ENCODE measurements at regions not wholly inside any gene's neighbourhood (a gene's known extent, or its start where the extent isn't known, plus 50 kb on each side); places are given as distances from the start of the nearest gene placed in this dataset.

DNA sequence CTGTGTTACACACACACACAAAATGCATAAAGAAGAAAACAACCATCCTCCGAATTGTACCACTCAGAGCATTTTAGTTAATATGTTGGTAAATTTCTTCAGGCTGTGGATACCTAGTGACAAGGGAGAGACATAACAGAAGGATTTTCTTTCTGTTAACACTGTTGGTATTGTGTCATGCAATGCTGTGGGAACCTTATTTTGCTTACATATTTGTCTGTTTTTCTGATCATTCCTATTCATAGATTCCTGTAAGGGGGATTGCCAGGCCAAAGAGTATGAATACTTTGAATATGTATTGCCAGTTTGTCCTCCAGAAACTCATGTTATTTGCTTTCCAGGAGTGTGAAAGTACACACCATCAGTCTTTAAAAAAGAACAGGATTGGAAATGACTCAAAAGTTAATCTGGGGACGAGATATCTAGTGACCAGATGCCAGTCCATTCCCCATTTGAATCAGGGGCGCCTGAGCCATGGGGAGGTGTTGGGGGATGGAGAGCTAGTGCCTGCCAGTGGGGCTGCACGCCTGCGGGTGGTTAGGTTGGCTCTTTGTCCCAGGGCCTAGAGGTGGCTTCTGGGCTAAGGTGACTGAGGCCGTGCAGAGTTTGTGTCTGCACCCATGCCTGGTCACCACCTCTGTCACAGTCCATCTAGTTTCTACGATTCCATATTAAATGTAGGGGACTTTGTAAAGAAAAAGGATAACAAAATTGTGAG is 142.0 kb downstream of the PTPN20 start:
- Histone ChIP-seq H3K9ac (ENCODE audit: low read length) (no peak overlapping the region), H3K4me2 (ENCODE audit: low read length) (no peak overlapping the region), H3K18ac (ENCODE audit: low read length) (no peak overlapping the region), H2AK5ac (ENCODE audit: low read length) (no peak overlapping the region), H4K91ac (ENCODE audit: low read depth, low read length) (no peak overlapping the region), H3K4me1 (ENCODE audit: control insufficient read depth in 1 of 2, insufficient read depth in 2 of 2, low read length in 2 of 2) (no peaks in the 10 kb centered on the region), H3K4me3 (ENCODE audit: low read depth, low read length) (no peak overlapping the region), H3K14ac (ENCODE audit: low read length) (no peak overlapping the region), H3K27ac (ENCODE audit: low read depth, low read length) (no peak overlapping the region), H3K23ac (ENCODE audit: low read length) (no peak overlapping the region), H2BK120ac (ENCODE audit: insufficient read depth, low read length, poor library complexity) (no peak overlapping the region), H3K4ac (ENCODE audit: low read depth, low read length) (no peak overlapping the region), H4K8ac (ENCODE audit: low read depth, low read length) (no peak overlapping the region), H3K36me3 (ENCODE audit: control insufficient read depth in 1 of 2, insufficient read depth in 2 of 2, low read length in 2 of 2) (no peaks in the 10 kb centered on the region), H2AFZ (ENCODE audit: insufficient read depth, low read length, poor library complexity) (no peak overlapping the region), H3K79me2 (ENCODE audit: control insufficient read depth, insufficient read depth, low read length, poor library complexity) (no peaks in the 10 kb centered on the region), H2BK12ac (ENCODE audit: low read length) (no peak overlapping the region), H4K12ac (ENCODE audit: low read depth, low read length) (no peak overlapping the region), H3K27me3 (ENCODE audit: insufficient read depth, low read length) (no peaks in the 10 kb centered on the region), H3K79me1 (ENCODE audit: low read length) (no peaks in the 10 kb centered on the region), H2BK5ac (ENCODE audit: low read depth, low read length, poor library complexity) (no peak overlapping the region), H3K9me3 (ENCODE audit: insufficient read depth, low read depth, low read length) (no peaks in the 10 kb centered on the region)
- DNase-seq: no peak
- no CpG with 5 or more reads among the region's 7 CpGs for WGBS (ENCODE audit: extremely low coverage, insufficient coverage, insufficient read length)

DNA sequence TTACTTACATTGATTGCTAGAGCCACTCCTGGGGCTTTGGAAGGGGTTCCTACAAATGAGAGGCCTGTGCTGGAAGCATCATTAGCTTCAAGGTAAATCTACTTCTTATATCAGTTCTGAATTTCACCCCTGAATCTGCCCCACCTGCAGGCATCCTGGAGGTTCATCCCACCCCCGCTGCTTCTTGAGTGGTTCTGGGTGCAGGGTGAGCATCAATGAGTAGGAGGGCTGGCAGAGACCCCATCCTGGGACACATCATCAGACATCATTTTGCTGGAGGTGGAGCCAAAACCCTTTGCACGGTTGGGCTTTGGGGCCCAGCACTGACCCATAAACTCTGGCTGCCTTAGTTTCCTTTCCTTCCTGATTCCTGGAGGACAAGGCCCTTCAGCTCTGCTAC is 143.7 kb downstream of the PTPN20 start:
- Histone ChIP-seq H2BK5ac (ENCODE audit: low read depth, low read length, poor library complexity) (no peak overlapping the region), H3K4me1 (ENCODE audit: control insufficient read depth in 1 of 2, insufficient read depth in 2 of 2, low read length in 2 of 2) (no peaks in the 10 kb centered on the region), H3K27me3 (ENCODE audit: insufficient read depth, low read length) (no peaks in the 10 kb centered on the region), H3K4me3 (ENCODE audit: low read depth, low read length) (no peak overlapping the region), H4K91ac (ENCODE audit: low read depth, low read length) (no peak overlapping the region), H3K4ac (ENCODE audit: low read depth, low read length) (no peak overlapping the region), H3K18ac (ENCODE audit: low read length) (no peak overlapping the region), H3K9ac (ENCODE audit: low read length) (no peak overlapping the region), H4K12ac (ENCODE audit: low read depth, low read length) (no peak overlapping the region), H2BK120ac (ENCODE audit: insufficient read depth, low read length, poor library complexity) (no peak overlapping the region), H3K4me2 (ENCODE audit: low read length) (no peak overlapping the region), H3K14ac (ENCODE audit: low read length) (no peak overlapping the region), H3K79me1 (ENCODE audit: low read length) (no peaks in the 10 kb centered on the region), H3K36me3 (ENCODE audit: control insufficient read depth in 1 of 2, insufficient read depth in 2 of 2, low read length in 2 of 2) (no peaks in the 10 kb centered on the region), H2AK5ac (ENCODE audit: low read length) (no peak overlapping the region), H3K9me3 (ENCODE audit: insufficient read depth, low read depth, low read length) (no peaks in the 10 kb centered on the region), H3K27ac (ENCODE audit: low read depth, low read length) (no peak overlapping the region), H3K79me2 (ENCODE audit: control insufficient read depth, insufficient read depth, low read length, poor library complexity) (no peaks in the 10 kb centered on the region), H4K8ac (ENCODE audit: low read depth, low read length) (no peak overlapping the region), H3K23ac (ENCODE audit: low read length) (no peak overlapping the region), H2AFZ (ENCODE audit: insufficient read depth, low read length, poor library complexity) (no peak overlapping the region), H2BK12ac (ENCODE audit: low read length) (no peak overlapping the region)
- no peak for DNase-seq
- WGBS (ENCODE audit: extremely low coverage, insufficient coverage, insufficient read length): no CpG with 5 or more reads among the region's 2 CpGs

DNA sequence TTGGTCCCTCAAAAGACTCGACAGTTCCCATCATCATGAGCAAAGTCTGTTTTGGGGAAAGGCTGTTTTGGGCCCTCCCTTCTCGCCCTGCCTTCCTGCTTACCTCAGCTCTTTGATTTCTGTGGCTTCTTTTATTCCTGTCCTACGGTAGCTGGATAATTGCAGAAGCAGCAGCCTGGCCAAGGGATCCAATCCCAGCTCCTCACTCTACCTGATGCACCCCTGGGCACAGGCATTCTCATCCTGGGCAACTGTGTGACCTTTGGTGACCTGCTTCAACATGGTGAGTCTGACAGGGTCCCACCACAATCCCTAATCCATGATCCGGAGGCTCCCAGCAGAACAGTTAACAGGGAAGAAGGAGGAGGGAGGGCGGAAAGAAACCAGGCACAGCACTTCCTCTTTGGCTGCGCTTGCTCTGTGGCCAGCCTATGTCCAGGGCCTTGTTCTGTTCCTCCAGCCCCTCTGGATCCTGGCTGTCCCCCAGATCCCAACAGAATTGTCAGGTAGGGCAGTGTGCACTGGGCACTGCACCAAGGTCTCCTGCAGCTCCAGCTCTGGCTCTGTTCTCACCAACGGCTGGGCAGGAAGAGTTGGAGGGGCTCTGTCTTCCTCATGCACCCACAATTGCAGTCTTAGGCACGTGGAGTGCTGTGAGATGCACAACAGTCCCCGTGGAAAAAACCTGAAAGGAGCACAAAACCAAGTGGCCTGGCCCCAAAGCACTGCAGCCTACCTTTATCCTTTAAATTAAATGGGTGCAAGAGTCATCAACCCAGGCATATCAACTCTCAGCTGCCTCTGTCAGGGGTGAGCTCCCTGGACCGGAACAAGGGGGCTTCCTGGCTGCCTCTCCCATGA is 144.4 kb downstream of the PTPN20 start:
- Histone ChIP-seq H3K36me3 (ENCODE audit: control insufficient read depth in 1 of 2, insufficient read depth in 2 of 2, low read length in 2 of 2) (no peaks in the 10 kb centered on the region), H4K12ac (ENCODE audit: low read depth, low read length) (no peak overlapping the region), H4K91ac (ENCODE audit: low read depth, low read length) (no peak overlapping the region), H2BK5ac (ENCODE audit: low read depth, low read length, poor library complexity) (no peak overlapping the region), H2AFZ (ENCODE audit: insufficient read depth, low read length, poor library complexity) (no peak overlapping the region), H2BK12ac (ENCODE audit: low read length) (no peak overlapping the region), H3K9me3 (ENCODE audit: insufficient read depth, low read depth, low read length) (no peaks in the 10 kb centered on the region), H3K27ac (ENCODE audit: low read depth, low read length) (no peak overlapping the region), H3K14ac (ENCODE audit: low read length) (no peak overlapping the region), H3K4me3 (ENCODE audit: low read depth, low read length) (no peak overlapping the region), H3K27me3 (ENCODE audit: insufficient read depth, low read length) (no peaks in the 10 kb centered on the region), H3K4me2 (ENCODE audit: low read length) (no peak overlapping the region), H2BK120ac (ENCODE audit: insufficient read depth, low read length, poor library complexity) (no peak overlapping the region), H3K9ac (ENCODE audit: low read length) (no peak overlapping the region), H4K8ac (ENCODE audit: low read depth, low read length) (no peak overlapping the region), H3K4ac (ENCODE audit: low read depth, low read length) (no peak overlapping the region), H3K23ac (ENCODE audit: low read length) (no peak overlapping the region), H3K4me1 (ENCODE audit: control insufficient read depth in 1 of 2, insufficient read depth in 2 of 2, low read length in 2 of 2) (no peaks in the 10 kb centered on the region), H2AK5ac (ENCODE audit: low read length) (no peak overlapping the region), H3K79me2 (ENCODE audit: control insufficient read depth, insufficient read depth, low read length, poor library complexity) (no peaks in the 10 kb centered on the region), H3K18ac (ENCODE audit: low read length) (no peak overlapping the region), H3K79me1 (ENCODE audit: low read length) (no peaks in the 10 kb centered on the region)
- WGBS (ENCODE audit: extremely low coverage, insufficient coverage, insufficient read length): no CpG with 5 or more reads among the region's 10 CpGs
- no peak for DNase-seq

DNA sequence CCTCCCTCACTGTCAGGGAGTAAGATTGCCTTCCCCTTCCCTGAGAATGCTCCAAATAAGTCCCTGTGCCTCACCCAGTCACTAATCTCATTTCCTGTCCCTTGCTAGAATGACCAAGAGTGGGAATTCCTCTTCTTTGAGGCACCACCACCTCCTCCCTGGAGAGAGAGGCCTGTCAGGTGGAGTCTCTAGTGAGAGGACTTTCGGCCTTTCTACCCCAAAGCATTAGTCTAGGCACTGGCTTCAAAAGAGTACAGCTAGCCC is 145.0 kb downstream of the PTPN20 start:
- Histone ChIP-seq H3K79me1 (ENCODE audit: low read length) (no peaks in the 10 kb centered on the region), H3K4ac (ENCODE audit: low read depth, low read length) (no peak overlapping the region), H3K36me3 (ENCODE audit: control insufficient read depth in 1 of 2, insufficient read depth in 2 of 2, low read length in 2 of 2) (no peaks in the 10 kb centered on the region), H2AK5ac (ENCODE audit: low read length) (no peak overlapping the region), H3K27ac (ENCODE audit: low read depth, low read length) (no peak overlapping the region), H3K18ac (ENCODE audit: low read length) (no peak overlapping the region), H3K27me3 (ENCODE audit: insufficient read depth, low read length) (no peaks in the 10 kb centered on the region), H2BK12ac (ENCODE audit: low read length) (no peak overlapping the region), H3K9ac (ENCODE audit: low read length) (no peak overlapping the region), H2BK120ac (ENCODE audit: insufficient read depth, low read length, poor library complexity) (no peak overlapping the region), H2AFZ (ENCODE audit: insufficient read depth, low read length, poor library complexity) (no peak overlapping the region), H4K91ac (ENCODE audit: low read depth, low read length) (no peak overlapping the region), H3K4me3 (ENCODE audit: low read depth, low read length) (no peak overlapping the region), H3K79me2 (ENCODE audit: control insufficient read depth, insufficient read depth, low read length, poor library complexity) (no peaks in the 10 kb centered on the region), H4K8ac (ENCODE audit: low read depth, low read length) (no peak overlapping the region), H4K12ac (ENCODE audit: low read depth, low read length) (no peak overlapping the region), H3K9me3 (ENCODE audit: insufficient read depth, low read depth, low read length) (no peaks in the 10 kb centered on the region), H3K4me1 (ENCODE audit: control insufficient read depth in 1 of 2, insufficient read depth in 2 of 2, low read length in 2 of 2) (no peaks in the 10 kb centered on the region), H3K23ac (ENCODE audit: low read length) (no peak overlapping the region), H2BK5ac (ENCODE audit: low read depth, low read length, poor library complexity) (no peak overlapping the region), H3K4me2 (ENCODE audit: low read length) (no peak overlapping the region), H3K14ac (ENCODE audit: low read length) (no peak overlapping the region)
- no CpG with 5 or more reads among the region's 1 CpG for WGBS (ENCODE audit: extremely low coverage, insufficient coverage, insufficient read length)
- DNase-seq: no peak
